ENCODE measurements at regions not wholly inside any gene's neighbourhood (a gene's known extent, or its start where the extent isn't known, plus 50 kb on each side); places are given as distances from the start of the nearest gene placed in this dataset.
A peak's percentile ranks its signal among the peaks of the same experiment; 100 is the strongest.

GRCh38 chr2:234289834-234290590 is 206.9 kb downstream of the ARL4C start:
- peak in 4 of 8 experiments; percentile 31 to 75 (median 52) for ATAC-seq (replicated peaks in 6 of 8)
- H3K27ac ChIP-seq = no peak overlapping the region
- 14 to 100% (median 55%) methylated on average over 1 to 2 of the region's 3 CpGs; no CpG with 5 or more reads in 4 of the 10 experiments for WGBS, 10 experiments
- peaks cover 17 to 29% of the 10 kb centered on the region in 2 donors for H3K4me1 ChIP-seq (replicated peaks in 1 of 2)
- H3K4me3 ChIP-seq = no peak overlapping the region
- in situ Hi-C loops (cut with MboI; ENCODE audit: low pct_unique_long_range_greater_than_20kb in 2 of 9, low sequenced_read_pairs in 9 of 9, unreplicated experiment in 9 of 9) = loop anchor here in 1 of 9 experiments (10.0 to 25.0 kb wide), 2 partner anchors 205 to 822 kb away; partner anchors contain the start of gene ARL4C

DNA sequence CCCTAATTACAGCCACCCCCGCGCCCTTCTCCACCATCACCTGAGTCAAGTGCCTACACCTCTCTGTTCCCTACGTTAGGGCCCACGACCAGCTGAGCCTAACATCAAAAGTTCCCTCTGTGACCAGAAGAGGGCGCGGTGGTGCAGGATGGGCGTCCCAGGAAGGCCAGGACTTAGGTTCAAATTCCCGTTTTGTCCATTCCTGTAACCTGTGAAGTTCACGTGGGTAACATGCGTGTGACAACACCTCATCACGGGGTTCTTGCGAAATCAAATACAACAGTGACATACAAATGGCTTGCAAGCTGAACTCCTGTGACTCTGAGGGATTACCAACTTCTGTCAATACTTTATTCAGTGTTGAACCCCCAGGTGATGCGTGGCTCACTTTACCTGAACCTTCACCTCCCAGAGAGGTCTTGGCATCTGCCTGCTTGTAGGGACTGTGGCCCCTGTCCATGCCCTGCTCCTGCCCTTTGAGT is 207.9 kb downstream of the ARL4C start:
- H3K27ac ChIP-seq = no peak overlapping the region
- ATAC-seq (replicated peaks in 6 of 8) = peak in 5 of 8 experiments; percentile 5 to 65 (median 17)
- in situ Hi-C loops (cut with MboI; ENCODE audit: low pct_unique_long_range_greater_than_20kb in 2 of 9, low sequenced_read_pairs in 9 of 9, unreplicated experiment in 9 of 9) = loop anchor here in 1 of 9 experiments (25.0 kb wide), 1 partner anchor 823 kb away; no protein-coding TSS in a partner anchor
- 0 to 83% (median 13%) methylated on average over 1 to 12 of the region's 13 CpGs; no CpG with 5 or more reads in 1 of the 10 experiments for WGBS, 10 experiments
- H3K4me3 ChIP-seq = no peak overlapping the region
- peaks cover 17 to 29% of the 10 kb centered on the region in 2 donors for H3K4me1 ChIP-seq (replicated peaks in 1 of 2)

DNA sequence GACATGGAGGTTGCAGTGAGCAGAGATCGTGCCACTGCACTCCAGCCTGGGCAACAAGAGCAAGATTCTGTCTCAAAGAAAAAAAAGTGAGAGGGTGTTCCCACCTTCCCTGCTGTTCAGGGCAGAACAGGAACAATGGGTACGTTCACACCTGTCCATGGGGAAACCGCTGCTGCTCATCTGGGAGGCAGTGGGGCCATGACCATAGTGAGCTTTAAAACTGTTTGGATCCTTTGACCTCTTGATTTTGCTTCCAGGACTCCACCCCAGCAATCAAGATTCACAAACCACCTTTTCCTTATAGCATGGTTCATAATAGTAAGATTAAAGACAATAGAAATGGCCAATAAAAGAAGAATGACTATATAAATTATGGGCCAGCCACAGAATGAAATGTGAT is 209.2 kb downstream of the ARL4C start:
- 63 to 100% (median 91%) methylated on average over 1 to 3 of the region's 3 CpGs; no CpG with 5 or more reads in 2 of the 10 experiments for WGBS, 10 experiments
- Histone ChIP-seq H3K4me1 (replicated peaks in 1 of 2) (peaks cover 14 to 27% of the 10 kb centered on the region in 2 donors), H3K27ac (no peak overlapping the region), H3K4me3 (no peak overlapping the region)
- in situ Hi-C loops (cut with MboI; ENCODE audit: low pct_unique_long_range_greater_than_20kb in 2 of 9, low sequenced_read_pairs in 9 of 9, unreplicated experiment in 9 of 9) = loop anchor here in 1 of 9 experiments (25.0 kb wide), 1 partner anchor 825 kb away; no protein-coding TSS in a partner anchor
- no peak for ATAC-seq (replicated peaks in 6 of 8)

- Histone ChIP-seq H3K4me3 (no peak overlapping the region), H3K4me1 (replicated peaks in 1 of 2) (peaks cover 7 to 20% of the 10 kb centered on the region in 2 donors), H3K27ac (no peak overlapping the region)
- WGBS, 10 experiments = 45 to 100% (median 80%) methylated on average over 1 to 2 of the region's 4 CpGs; no CpG with 5 or more reads in 5 of the 10 experiments
- in situ Hi-C loops (cut with MboI; ENCODE audit: low pct_unique_long_range_greater_than_20kb in 2 of 9, low sequenced_read_pairs in 9 of 9, unreplicated experiment in 9 of 9) = loop anchor here in 1 of 9 experiments (25.0 kb wide), 1 partner anchor 825 kb away; no protein-coding TSS in a partner anchor
- peak in 3 of 8 experiments; percentile 13 to 42 (median 26) for ATAC-seq (replicated peaks in 6 of 8)
These were observed 209.9 kb downstream of the ARL4C start for GRCh38 chr2:234286956-234287355.

GRCh38 chr2:234286118-234286598 is 210.7 kb downstream of the ARL4C start:
- in situ Hi-C loops (cut with MboI; ENCODE audit: low pct_unique_long_range_greater_than_20kb in 2 of 9, low sequenced_read_pairs in 9 of 9, unreplicated experiment in 9 of 9) = loop anchor here in 1 of 9 experiments (25.0 kb wide), 1 partner anchor 826 kb away; no protein-coding TSS in a partner anchor
- Histone ChIP-seq H3K4me3 (no peak overlapping the region), H3K4me1 (replicated peaks in 1 of 2) (peaks cover 7 to 15% of the 10 kb centered on the region in 2 donors), H3K27ac (no peak overlapping the region)
- WGBS, 10 experiments = 46 to 98% (median 81%) methylated on average over 2 to 8 of the region's 8 CpGs
- peak in 5 of 8 experiments; percentile 54 to 81 (median 70) for ATAC-seq (replicated peaks in 6 of 8)

DNA sequence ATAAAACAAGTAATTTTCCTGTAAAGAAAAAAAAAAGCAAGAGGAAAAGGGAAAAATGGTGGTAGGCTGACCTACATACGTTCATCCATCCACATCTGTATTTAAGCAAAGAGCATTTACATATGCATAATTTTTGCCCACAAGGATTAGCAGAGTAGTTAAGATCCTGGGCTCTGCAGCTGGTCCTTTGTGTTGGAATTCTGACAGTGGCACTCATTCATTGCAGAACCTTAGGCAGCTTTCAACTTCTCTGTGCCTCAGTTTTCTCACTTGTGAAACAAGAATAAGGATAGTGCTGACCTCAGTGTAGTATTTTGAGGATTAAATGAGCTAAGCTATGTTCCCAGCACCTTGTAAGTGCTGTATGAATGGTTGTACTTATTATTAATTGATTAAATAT is 211.3 kb downstream of the ARL4C start:
- no peak overlapping the region for H3K4me3 ChIP-seq
- in situ Hi-C loops (cut with MboI; ENCODE audit: low pct_unique_long_range_greater_than_20kb in 2 of 9, low sequenced_read_pairs in 9 of 9, unreplicated experiment in 9 of 9) = loop anchor here in 1 of 9 experiments (25.0 kb wide), 1 partner anchor 827 kb away; no protein-coding TSS in a partner anchor
- WGBS, 10 experiments = 0 to 100% (median 8%) methylated on average over 1 of the region's 1 CpG; no CpG with 5 or more reads in 3 of the 10 experiments
- H3K27ac ChIP-seq = no peak overlapping the region
- ATAC-seq (replicated peaks in 6 of 8) = peak in 1 of 8 experiments; percentile 44
- H3K4me1 ChIP-seq (replicated peaks in 1 of 2) = peaks cover 7 to 15% of the 10 kb centered on the region in 2 donors

GRCh38 chr2:234279637-234280036 is 217.2 kb downstream of the ARL4C start:
- Histone ChIP-seq H3K4me3 (no peak overlapping the region), H3K4me1 (replicated peaks in 1 of 2) (no peaks in the 10 kb centered on the region), H3K27ac (no peak overlapping the region)
- in situ Hi-C loops (cut with MboI; ENCODE audit: low pct_unique_long_range_greater_than_20kb in 2 of 9, low sequenced_read_pairs in 9 of 9, unreplicated experiment in 9 of 9) = loop anchor here in 1 of 9 experiments (25.0 kb wide), 1 partner anchor 833 kb away; no protein-coding TSS in a partner anchor
- ATAC-seq (replicated peaks in 6 of 8) = peak in 2 of 8 experiments; percentile 39 to 57
- WGBS, 10 experiments = 0 to 100% (median 100%) methylated on average over 1 to 3 of the region's 3 CpGs; no CpG with 5 or more reads in 3 of the 10 experiments

GRCh38 chr2:234278556-234279255 is 218.2 kb downstream of the ARL4C start:
- ATAC-seq (replicated peaks in 6 of 8) = peak in 2 of 8 experiments; percentile 27 to 50
- 20 to 100% (median 81%) methylated on average over 2 to 6 of the region's 7 CpGs for WGBS, 10 experiments
- Histone ChIP-seq H3K4me1 (replicated peaks in 1 of 2) (no peaks in the 10 kb centered on the region), H3K27ac (no peak overlapping the region), H3K4me3 (no peak overlapping the region)
- in situ Hi-C loops (cut with MboI; ENCODE audit: low pct_unique_long_range_greater_than_20kb in 2 of 9, low sequenced_read_pairs in 9 of 9, unreplicated experiment in 9 of 9) = loop anchor here in 1 of 9 experiments (25.0 kb wide), 1 partner anchor 834 kb away; no protein-coding TSS in a partner anchor

DNA sequence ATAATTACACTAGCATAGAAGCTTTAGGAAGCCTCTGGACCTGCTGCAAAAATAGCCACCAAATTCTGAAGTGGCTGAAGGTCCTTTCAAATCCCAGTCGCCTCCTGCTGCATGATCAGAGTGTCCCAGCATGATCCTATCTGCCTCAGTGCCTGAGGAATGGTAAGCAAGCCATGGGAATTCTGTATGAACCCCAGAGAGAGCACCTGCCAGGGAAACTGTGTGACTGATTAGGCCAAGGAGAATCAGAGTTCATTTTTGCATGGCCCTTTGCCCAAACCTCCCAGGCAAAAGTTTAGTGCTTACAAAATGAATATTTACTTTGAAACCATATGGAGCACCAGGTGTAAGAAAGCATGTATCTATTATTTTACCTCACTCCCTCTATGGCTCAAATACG is 221.4 kb downstream of the ARL4C start:
- peaks cover 4 to 7% of the 10 kb centered on the region in 2 donors for H3K4me1 ChIP-seq (replicated peaks in 1 of 2)
- ATAC-seq (replicated peaks in 6 of 8) = no peak
- H3K27ac ChIP-seq = no peak overlapping the region
- 36 to 100% (median 84%) methylated on average over 1 to 2 of the region's 2 CpGs; no CpG with 5 or more reads in 1 of the 10 experiments for WGBS, 10 experiments
- H3K4me3 ChIP-seq = no peak overlapping the region
- in situ Hi-C loops (cut with MboI; ENCODE audit: low pct_unique_long_range_greater_than_20kb in 2 of 9, low sequenced_read_pairs in 9 of 9, unreplicated experiment in 9 of 9) = loop anchor here in 1 of 9 experiments (25.0 kb wide), 1 partner anchor 837 kb away; no protein-coding TSS in a partner anchor

DNA sequence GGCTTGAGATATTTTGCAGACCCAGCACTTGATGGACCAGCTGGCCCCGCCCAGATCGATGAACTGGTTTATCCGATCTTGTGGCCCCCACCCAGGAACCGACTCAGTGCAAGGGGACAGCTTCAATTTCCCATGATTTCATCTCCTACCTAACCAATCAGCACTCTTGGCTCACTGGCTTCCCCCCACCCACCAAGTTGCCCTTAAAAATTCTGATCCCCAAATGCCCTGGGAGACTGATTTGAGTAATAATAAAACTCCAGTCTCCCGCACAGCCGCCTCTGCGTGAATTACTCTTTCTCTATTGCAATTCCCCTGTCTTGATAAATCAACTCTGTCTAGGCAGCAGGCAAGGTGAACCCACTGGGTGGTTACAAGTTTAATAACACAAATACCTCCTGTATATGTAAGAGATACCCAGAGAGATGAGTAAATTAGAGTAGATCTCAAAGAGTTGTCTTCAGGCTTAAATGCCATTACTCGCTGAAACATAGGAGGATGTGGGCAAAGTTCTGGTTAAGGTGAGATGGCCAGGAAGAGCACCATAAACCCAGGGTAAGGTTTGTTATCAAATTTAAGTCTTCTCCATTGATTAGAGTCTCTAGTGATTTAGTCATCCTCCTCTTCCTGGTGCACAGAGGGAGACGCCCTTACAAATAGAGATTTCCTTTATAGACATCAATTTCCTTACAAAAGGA is 222.8 kb downstream of the ARL4C start:
- 75 to 100% (median 92%) methylated on average over 1 to 9 of the region's 9 CpGs; no CpG with 5 or more reads in 2 of the 10 experiments for WGBS, 10 experiments
- peaks cover 4 to 7% of the 10 kb centered on the region in 2 donors for H3K4me1 ChIP-seq (replicated peaks in 1 of 2)
- in situ Hi-C loops (cut with MboI; ENCODE audit: low pct_unique_long_range_greater_than_20kb in 2 of 9, low sequenced_read_pairs in 9 of 9, unreplicated experiment in 9 of 9) = no loop called here
- no peak for ATAC-seq (replicated peaks in 6 of 8)
- no peak overlapping the region for H3K27ac ChIP-seq
- H3K4me3 ChIP-seq = no peak overlapping the region

- in situ Hi-C loops (cut with MboI; ENCODE audit: low pct_unique_long_range_greater_than_20kb in 2 of 9, low sequenced_read_pairs in 9 of 9, unreplicated experiment in 9 of 9) = no loop called here
- no peak overlapping the region for H3K27ac ChIP-seq
- H3K4me3 ChIP-seq = no peak overlapping the region
- WGBS, 10 experiments = 50 to 100% (median 89%) methylated on average over 1 to 5 of the region's 5 CpGs
- ATAC-seq (replicated peaks in 6 of 8) = peak in 1 of 8 experiments; percentile 10
- peaks cover 4 to 7% of the 10 kb centered on the region in 2 donors for H3K4me1 ChIP-seq (replicated peaks in 1 of 2)
These were observed 221.8 kb downstream of the SPP2 start for GRCh38 chr2:234272069-234272850.
